ENCODE measurements at regions not wholly inside any gene's neighbourhood (a gene's known extent, or its start where the extent isn't known, plus 50 kb on each side); places are given as distances from the start of the nearest gene placed in this dataset.

GRCh38 chr2:142678164-142678563 lies 199.3 kb upstream of the KYNU start:
- TF ChIP-seq RCOR1 (IDR thresholded peaks at IDR 0.05; ENCODE audit: low read depth, low read length): no peak
- no peak for TF ChIP-seq JUNB (IDR thresholded peaks at IDR 0.05)
- no peak for TF ChIP-seq PHF8 (IDR thresholded peaks at IDR 0.05; ENCODE audit: borderline replicate concordance, low read depth)
- TF ChIP-seq ESRRA (IDR thresholded peaks at IDR 0.05; ENCODE audit: borderline replicate concordance, low read length): no peak
- TF ChIP-seq POLR2A (IDR thresholded peaks at IDR 0.05; ENCODE audit: low read length): no peak
- TF ChIP-seq CTCF (IDR thresholded peaks at IDR 0.05): no peak
- TF ChIP-seq MAFK (IDR thresholded peaks at IDR 0.05; ENCODE audit: partially characterized antibody): peak; percentile 71
- no peak for TF ChIP-seq CHD2 (IDR thresholded peaks at IDR 0.05; ENCODE audit: low read length, partially characterized antibody)
- no peak for TF ChIP-seq FOSL2 (IDR thresholded peaks at IDR 0.05)
- TF ChIP-seq FOSL2 (CRISPR knock-in tag; IDR thresholded peaks at IDR 0.05): no peak
- TF ChIP-seq RAD21 (conservative IDR thresholded peaks at IDR 0.05 in 1 of 2, IDR thresholded peaks at IDR 0.05 in 1 of 2): no peak
- no peak for TF ChIP-seq RFX5 (IDR thresholded peaks at IDR 0.05)
- TF ChIP-seq REST (IDR thresholded peaks at IDR 0.05): no peak
- TF ChIP-seq EP300 (IDR thresholded peaks at IDR 0.05): no peak
- TF ChIP-seq CEBPB (IDR thresholded peaks at IDR 0.05): no peak

All from A549 (cell line).